Muscle layer of duodenum (tissue), 2 donors: ENCODE measurements at regions not wholly inside any gene's neighbourhood (a gene's known extent, or its start where the extent isn't known, plus 50 kb on each side); places are given as distances from the start of the nearest gene placed in this dataset.

ENCODE experiments used
- H3K27ac ChIP-seq: one replicate; pipeline ENCODE4 v1.7.0; 2013; ENCODE audit warnings: mild to moderate bottlenecking, low read length
- H3K27me3 ChIP-seq: one replicate; pipeline ENCODE4 v1.7.0; 2013; ENCODE audit warnings: low read depth, mild to moderate bottlenecking, control low read depth, low read length
- H3K36me3 ChIP-seq, 2 donors: one replicate each; pipeline ENCODE4 v1.7.0; 2013; ENCODE audit warnings: low read length in 2 of 2, control low read depth in 1 of 2, mild to moderate bottlenecking in 1 of 2; ENCODE audit not compliant: insufficient read depth in 2 of 2, control insufficient read depth in 1 of 2
- H3K4me1 ChIP-seq, 2 donors: one replicate each; pipeline ENCODE4 v1.7.0; 2013; ENCODE audit warnings: low read length in 2 of 2, mild to moderate bottlenecking in 2 of 2, control low read depth in 1 of 2, moderate library complexity in 1 of 2; ENCODE audit not compliant: insufficient read depth in 2 of 2, control insufficient read depth in 1 of 2
- H3K4me3 ChIP-seq, 2 donors: one replicate each; pipeline ENCODE4 v1.7.0; 2013; ENCODE audit warnings: low read length in 2 of 2, low read depth in 1 of 2, mild to moderate bottlenecking in 1 of 2
- H3K9me3 ChIP-seq, 2 donors: one replicate each; pipeline ENCODE4 v1.7.0; 2013; ENCODE audit warnings: low read length in 2 of 2, control low read depth in 1 of 2, mild to moderate bottlenecking in 1 of 2; ENCODE audit not compliant: control insufficient read depth in 1 of 2
- donor health status: healthy.

GRCh38 chr11:133660202-133660568 is 127.9 kb upstream of the OPCML start:
- Histone ChIP-seq H3K4me1 (no peaks in the 10 kb centered on the region), H3K27me3 (no peaks in the 10 kb centered on the region), H3K9me3 (peaks cover 0 to 6% of the 10 kb centered on the region in 2 donors), H3K4me3 (no peak overlapping the region), H3K27ac (no peak overlapping the region), H3K36me3 (no peaks in the 10 kb centered on the region)

- Histone ChIP-seq H3K9me3 (peaks cover 0 to 6% of the 10 kb centered on the region in 2 donors), H3K27me3 (no peaks in the 10 kb centered on the region), H3K36me3 (no peaks in the 10 kb centered on the region), H3K4me1 (no peaks in the 10 kb centered on the region), H3K4me3 (no peak overlapping the region), H3K27ac (no peak overlapping the region)
Observed at GRCh38 chr11:133659538-133660201, 127.4 kb upstream of the OPCML start.

GRCh38 chr11:133657054-133657453 is 124.8 kb upstream of the OPCML start:
- no peaks in the 10 kb centered on the region for H3K27me3 ChIP-seq
- H3K9me3 ChIP-seq, result peaks cover 0 to 6% of the 10 kb centered on the region in 2 donors
- no peak overlapping the region for H3K27ac ChIP-seq
- no peaks in the 10 kb centered on the region for H3K36me3 ChIP-seq
- no peaks in the 10 kb centered on the region for H3K4me1 ChIP-seq
- no peak overlapping the region for H3K4me3 ChIP-seq

GRCh38 chr11:133656082-133656635 is 123.9 kb upstream of the OPCML start:
- Histone ChIP-seq H3K36me3 (no peaks in the 10 kb centered on the region), H3K27me3 (no peaks in the 10 kb centered on the region), H3K4me3 (no peak overlapping the region), H3K9me3 (peaks cover 0 to 6% of the 10 kb centered on the region in 2 donors), H3K27ac (no peak overlapping the region), H3K4me1 (no peaks in the 10 kb centered on the region)

GRCh38 chr11:133654630-133655212 is 122.4 kb upstream of the OPCML start:
- Histone ChIP-seq H3K4me3 (no peak overlapping the region), H3K27me3 (no peaks in the 10 kb centered on the region), H3K9me3 (peaks cover 0 to 6% of the 10 kb centered on the region in 2 donors), H3K4me1 (no peaks in the 10 kb centered on the region), H3K27ac (no peak overlapping the region), H3K36me3 (no peaks in the 10 kb centered on the region)

- Histone ChIP-seq H3K4me3 (no peak overlapping the region), H3K36me3 (no peaks in the 10 kb centered on the region), H3K9me3 (peaks cover 0 to 6% of the 10 kb centered on the region in 2 donors), H3K27ac (no peak overlapping the region), H3K27me3 (no peaks in the 10 kb centered on the region), H3K4me1 (no peaks in the 10 kb centered on the region)
Observed at GRCh38 chr11:133653336-133653735, 121.0 kb upstream of the OPCML start.

GRCh38 chr11:133650082-133650481 is 117.8 kb upstream of the OPCML start:
- Histone ChIP-seq H3K4me3 (no peak overlapping the region), H3K27me3 (no peaks in the 10 kb centered on the region), H3K27ac (no peak overlapping the region), H3K9me3 (no peaks in the 10 kb centered on the region), H3K36me3 (no peaks in the 10 kb centered on the region), H3K4me1 (no peaks in the 10 kb centered on the region)

- H3K27ac ChIP-seq, result no peak overlapping the region
- no peaks in the 10 kb centered on the region for H3K9me3 ChIP-seq
- no peaks in the 10 kb centered on the region for H3K36me3 ChIP-seq
Observed at GRCh38 chr11:133649040-133649439, 116.7 kb upstream of the OPCML start.

GRCh38 chr11:133639408-133639807 is 107.1 kb upstream of the OPCML start:
- Histone ChIP-seq H3K36me3 (no peaks in the 10 kb centered on the region), H3K9me3 (no peaks in the 10 kb centered on the region), H3K4me3 (no peak overlapping the region), H3K27me3 (no peaks in the 10 kb centered on the region), H3K27ac (no peak overlapping the region), H3K4me1 (no peaks in the 10 kb centered on the region)

More at GRCh38 chr11:133649040-133649439, 116.7 kb upstream of the OPCML start:
- Histone ChIP-seq H3K27me3 (no peaks in the 10 kb centered on the region), H3K4me1 (no peaks in the 10 kb centered on the region), H3K4me3 (no peak overlapping the region)

GRCh38 chr11:133638921-133639320 is 106.6 kb upstream of the OPCML start:
- no peaks in the 10 kb centered on the region for H3K36me3 ChIP-seq
- H3K4me3 ChIP-seq, result no peak overlapping the region
- no peaks in the 10 kb centered on the region for H3K27me3 ChIP-seq
- H3K9me3 ChIP-seq, result no peaks in the 10 kb centered on the region
- no peak overlapping the region for H3K27ac ChIP-seq
- H3K4me1 ChIP-seq, result no peaks in the 10 kb centered on the region

- Histone ChIP-seq H3K4me3 (no peak overlapping the region), H3K27me3 (no peaks in the 10 kb centered on the region), H3K4me1 (no peaks in the 10 kb centered on the region), H3K27ac (no peak overlapping the region), H3K36me3 (no peaks in the 10 kb centered on the region), H3K9me3 (no peaks in the 10 kb centered on the region)
Observed at GRCh38 chr11:133636711-133637355, 104.5 kb upstream of the OPCML start.
